RPMI8226 (cell line): ENCODE measurements at regions not wholly inside any gene's neighbourhood (a gene's known extent, or its start where the extent isn't known, plus 50 kb on each side); places are given as distances from the start of the nearest gene placed in this dataset.
"Not testable (repeated sequence)": the region's sequence is repeated elsewhere in the genome, so short reads cannot be mapped to it uniquely, and the experiment has no call there.

Experiments
- DNase-seq: peaks from one replicate; pipeline ENCODE4 v3.0.0-alpha.2; 2015

DNA sequence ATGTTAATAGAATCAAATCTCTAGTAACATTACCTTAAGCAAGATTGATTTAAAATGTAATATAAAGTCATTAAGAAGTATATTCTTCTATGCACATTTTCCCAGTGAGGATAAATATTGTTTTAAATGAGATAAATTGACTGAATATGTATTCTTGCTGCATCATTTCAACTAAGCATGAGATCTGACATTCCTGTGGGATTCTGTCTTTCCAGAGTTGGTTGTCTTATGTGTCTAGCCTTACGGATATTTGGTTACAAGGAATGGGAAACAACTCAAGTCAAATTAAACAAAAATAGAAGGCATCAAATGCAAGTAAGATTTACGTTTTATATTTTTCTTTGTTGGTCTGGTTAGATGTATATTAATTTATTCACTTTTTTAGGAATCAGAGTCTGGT lies 287.5 kb downstream of the PTGER3 start:
- no peak for DNase-seq

DNA sequence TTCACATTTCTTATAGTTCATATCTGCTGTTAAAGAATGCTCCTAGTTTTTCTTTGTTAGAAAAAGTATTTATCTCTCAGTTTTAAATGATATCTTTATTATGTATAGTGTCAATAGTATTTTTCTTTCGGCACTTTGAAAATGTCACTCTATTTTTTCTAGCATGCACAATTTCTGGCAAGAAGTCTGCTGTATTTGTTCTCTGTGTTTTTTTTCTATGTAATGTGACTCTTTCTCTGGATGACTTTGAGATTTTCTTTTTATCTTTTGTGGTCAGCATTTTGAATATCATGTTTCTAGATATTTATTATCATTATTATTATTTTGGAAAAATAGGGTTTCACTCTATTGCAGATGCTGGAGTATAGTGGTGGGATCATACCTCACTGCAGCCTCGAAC lies 285.2 kb downstream of the PTGER3 start:
- no peak for DNase-seq

DNA sequence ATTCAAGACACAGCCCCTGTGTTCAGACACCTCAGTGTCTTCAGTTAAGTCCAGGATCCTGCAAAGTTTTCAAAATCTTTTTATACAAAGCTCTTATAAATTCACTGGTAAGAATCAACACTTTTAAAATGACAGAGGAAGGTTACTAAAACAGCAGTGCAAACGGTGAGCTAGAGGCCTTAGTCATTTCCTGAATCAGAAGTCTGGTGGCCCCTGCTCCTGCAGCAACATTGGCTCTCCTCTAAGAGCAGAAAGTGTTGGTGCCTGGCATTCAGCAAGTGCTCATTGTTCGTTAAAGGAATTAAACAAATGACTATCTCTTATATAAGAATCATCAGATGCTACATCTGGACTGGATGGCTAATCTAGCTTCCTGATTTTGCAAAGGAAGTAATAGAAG lies 282.9 kb downstream of the PTGER3 start:
- DNase-seq: no peak

DNA sequence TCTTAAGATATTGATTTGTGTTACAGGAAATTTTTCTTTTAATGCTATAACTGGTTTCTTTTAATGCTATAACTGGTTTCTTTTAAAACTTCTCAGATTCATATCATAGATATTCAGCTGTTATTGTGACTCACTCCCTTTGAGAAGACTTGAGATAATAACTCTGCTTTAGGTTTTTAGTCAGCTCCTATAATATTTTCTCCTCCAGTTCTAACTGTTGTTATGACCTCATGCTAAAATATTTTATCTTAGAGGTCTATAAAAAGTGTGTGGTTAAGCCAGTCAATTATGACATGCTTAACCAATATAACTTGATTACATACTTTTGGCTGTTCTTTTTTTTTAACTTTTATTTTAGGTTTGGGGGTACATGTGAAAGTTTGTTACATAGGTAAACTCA lies 280.2 kb downstream of the PTGER3 start:
- no peak for DNase-seq

DNA sequence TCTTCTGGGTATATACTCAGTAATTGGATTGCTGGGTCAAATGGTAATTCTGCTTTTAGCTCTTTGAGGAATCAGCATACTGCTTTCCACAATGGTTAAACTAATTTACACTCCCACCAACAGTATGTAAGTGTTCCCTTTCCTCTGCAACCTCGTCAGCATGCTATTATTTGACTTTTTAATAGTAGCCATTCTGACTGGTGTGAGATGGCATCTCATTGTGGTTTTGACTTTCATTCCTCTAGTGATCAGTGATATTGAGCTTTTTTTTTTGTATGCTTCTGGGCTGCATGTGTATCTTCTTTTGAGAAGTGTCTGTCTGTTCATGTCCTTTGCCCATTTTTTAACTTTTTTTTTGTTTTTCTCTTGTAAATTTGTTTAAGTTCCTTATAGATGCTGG lies 279.4 kb downstream of the PTGER3 start:
- DNase-seq: no peak

DNA sequence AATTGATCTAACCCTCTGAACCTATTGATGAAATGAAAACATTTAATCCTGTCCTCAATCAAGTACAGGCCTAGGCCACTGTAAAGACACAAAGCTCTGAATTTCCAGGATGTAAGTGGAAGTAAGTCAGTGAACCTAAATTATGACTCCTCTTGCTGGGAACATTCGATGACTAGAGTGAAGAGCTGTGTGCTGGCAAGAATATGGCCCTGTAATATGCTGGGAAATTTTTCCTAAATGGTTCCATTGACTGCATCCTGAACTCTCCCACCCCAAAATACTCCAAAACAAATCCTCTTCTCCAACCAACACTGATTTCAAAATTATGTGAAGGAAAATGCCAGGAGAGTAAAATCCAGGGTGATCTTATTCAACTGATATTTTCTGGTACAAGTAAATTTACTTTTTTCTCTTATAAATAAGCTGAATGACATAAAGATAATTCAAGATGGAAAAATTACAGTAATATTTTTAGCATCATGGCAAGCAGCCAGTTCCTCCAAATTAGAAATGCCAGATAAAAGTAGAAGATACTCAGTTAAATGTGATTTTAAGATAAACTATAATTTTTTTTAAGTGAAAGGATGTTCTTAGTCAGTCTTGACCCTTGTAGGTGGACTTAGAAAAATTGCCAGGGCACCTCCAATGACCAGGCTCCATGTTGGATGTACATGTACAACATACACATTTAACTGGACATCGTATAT lies 269.4 kb downstream of the PTGER3 start:
- DNase-seq: no peak

DNA sequence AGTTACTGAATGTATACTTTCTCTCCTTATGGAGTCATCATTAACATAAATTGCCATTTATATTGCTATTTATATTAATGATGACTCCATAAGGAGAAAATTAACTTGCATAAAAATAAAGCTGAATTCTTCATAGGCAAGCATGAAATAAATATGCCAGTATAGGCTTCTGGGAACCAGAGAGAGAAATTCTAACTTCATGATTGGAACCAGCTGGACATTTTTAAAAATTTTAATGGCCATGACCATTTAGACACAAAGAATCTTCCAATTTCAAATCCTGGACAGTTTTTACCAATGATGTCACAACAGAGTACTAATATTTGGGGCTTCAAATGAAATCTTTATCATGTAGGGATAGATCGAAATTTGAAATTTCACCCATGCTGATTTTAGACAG lies 268.7 kb downstream of the PTGER3 start:
- DNase-seq: no peak

DNA sequence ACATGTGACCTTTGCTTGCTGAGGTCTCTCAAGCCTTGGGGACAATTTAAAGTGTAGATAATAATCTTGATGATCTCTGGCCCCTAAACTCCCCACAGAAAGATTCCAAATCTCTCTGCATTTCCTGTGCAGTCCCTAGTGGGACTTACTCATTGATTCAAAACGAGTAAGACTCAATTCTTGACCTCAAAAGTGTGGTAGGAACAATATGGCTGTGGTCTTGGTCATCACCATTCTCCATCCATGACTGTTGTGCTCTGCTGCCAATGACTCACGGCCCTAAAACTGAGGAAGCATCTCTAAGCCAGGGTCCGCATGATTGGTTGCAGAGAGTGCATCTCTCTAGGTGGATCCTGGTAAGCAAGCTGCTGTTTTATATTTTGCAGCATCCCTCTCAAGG lies 268.0 kb downstream of the PTGER3 start:
- no peak for DNase-seq

DNA sequence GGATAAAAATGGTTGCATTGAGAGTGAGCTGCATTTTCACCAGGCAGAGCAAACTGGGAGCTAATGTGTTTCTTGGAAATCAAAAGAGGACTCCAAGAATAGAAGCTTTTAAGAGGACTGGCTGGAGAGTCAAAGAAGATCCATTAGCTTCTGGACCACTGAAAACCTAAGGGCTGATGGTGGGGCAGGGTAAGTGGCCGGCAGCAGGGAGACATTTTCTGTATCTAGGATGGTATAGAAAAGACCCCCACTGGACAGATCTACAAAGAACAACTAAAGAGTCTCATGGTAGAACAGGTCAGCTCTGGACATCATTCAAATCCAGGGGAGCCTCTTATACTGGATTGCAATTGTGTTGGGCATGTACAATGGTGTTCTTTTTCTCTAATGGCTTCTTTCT lies 262.3 kb downstream of the PTGER3 start:
- DNase-seq: no peak

DNA sequence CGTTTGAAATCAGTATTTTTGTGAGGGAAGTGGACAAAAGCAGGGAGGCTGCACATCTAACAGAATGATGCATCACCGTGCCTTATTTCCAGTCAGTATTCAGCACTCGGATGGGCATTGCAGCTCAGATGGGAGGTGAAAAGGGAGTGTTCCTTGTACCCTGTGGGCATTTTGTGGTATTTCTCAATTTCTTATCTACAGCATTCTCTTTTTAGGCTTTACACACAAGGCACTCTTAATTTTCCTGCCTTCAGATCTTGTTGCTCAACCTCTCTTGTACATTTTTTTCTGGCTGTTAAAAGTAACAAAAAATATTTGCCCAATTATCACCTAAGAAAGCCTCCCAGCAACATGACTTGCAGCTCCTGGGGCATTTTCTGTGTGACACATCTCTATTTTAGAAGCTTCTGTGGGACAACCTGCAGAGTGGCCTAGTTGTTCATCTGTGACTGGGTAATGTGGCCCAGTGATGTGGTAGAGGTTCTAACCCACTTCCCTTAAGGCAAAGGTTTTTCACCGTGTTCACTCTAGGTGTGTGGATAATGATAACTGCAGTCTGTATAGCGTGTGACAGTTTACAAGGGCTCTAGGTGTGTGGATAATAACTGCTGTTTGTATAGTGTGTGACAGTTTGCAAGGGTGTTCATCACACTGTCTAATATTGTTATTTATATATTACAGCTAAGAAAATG lies 257.2 kb downstream of the PTGER3 start:
- DNase-seq: no peak

DNA sequence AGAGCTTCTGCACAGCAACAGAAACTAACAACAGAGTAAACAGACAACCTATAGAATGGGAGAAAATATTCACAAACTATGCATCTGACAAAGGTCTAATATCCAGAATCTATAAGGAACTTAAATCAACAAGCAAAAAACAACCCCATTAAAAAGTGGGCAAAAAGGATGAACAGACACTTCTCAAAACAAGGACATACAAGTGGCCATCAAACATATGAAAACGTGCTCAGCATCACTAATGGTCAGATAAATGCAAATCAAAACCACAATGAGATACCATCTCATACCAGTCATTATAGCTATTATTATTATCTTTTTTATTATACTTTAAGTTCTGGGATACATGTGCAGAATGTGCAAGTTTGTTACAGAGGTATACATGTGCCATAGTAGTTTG lies 252.6 kb downstream of the PTGER3 start:
- not testable (repeated sequence) for DNase-seq

DNA sequence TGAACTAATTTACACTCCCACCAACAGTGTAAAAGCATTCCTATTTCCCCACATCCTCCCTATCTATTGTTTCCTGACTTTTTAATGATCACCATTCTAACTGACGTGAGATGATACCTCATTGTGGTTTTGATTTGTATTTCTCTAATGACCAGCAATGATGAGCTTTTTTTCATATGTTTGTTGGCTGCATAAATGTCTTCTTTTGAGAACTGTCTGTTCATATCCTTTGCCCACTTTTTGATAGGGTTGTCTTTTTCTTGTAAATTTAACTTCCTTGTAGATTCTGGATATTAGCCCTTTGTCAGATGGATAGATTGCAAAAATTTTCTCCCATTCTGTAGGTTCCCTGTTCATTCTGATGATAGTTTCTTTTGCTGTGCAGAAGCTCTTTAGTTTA lies 251.3 kb downstream of the PTGER3 start:
- not testable (repeated sequence) for DNase-seq

DNA sequence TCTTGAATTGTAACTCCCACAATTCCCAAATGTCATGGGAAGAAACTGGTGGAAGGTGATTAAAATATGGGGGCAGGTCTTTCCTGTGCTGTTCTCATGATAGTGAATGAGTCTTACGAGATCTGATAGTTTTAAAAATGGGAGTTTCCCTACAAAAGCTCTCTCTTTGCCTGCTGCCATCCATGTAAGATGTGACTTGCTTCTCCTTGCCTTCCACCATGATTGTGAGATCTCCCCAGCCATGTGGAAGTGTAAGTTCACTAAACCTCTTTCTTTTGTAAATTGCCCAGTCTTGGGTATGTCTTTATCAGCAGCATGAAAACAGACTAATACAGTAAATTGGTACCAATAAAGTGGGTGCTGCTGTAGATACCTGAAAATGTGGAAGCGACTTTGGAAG lies 245.0 kb downstream of the PTGER3 start:
- not testable (repeated sequence) for DNase-seq

DNA sequence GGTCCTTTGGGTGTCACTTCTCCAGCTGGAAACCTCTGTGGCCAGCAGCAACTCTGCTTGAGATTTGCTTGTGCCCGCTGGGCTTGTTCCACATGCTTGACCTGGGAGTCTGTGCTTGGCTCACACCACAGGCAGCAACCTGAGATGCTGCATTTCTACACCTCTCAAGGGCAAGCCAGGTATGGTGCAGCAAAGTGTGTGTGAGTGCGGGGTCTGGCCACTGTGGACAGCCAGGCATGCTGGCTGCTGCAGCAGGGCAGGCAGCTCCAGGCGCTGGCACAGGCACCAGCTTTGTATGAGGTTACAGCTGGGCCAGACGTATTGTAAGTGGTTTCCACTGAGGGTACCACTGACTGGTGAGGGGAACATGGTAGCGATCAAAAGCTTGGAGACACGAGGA lies 242.0 kb downstream of the PTGER3 start:
- DNase-seq: no peak

DNA sequence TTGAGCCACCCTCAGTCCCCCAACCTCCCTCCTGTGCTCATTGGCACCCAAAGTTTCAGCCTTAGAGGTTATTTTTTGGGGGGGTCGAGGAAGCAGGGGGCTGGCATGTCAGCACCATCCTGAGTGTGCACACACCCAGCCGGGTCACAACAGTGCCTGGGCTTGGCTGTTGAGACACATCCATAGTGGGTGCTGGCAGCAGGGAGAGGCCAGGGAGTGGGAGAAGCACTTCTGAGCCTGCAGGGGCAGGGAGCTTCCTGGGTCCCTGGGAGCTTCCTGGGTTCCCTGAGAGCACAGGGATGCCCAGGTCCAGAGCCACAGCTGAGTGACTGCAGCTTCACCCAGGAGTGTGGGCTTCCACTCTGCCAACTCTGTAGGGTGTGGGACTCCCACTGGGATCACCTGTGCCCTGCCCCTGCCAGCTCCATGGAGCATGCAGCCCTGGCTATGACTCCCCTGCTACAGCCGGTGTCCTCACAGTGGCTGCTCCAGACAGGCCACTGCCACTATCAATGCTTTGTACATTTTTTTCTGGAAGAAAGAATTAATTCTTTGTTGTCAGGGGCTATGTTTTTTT lies 240.4 kb downstream of the PTGER3 start:
- DNase-seq: no peak

DNA sequence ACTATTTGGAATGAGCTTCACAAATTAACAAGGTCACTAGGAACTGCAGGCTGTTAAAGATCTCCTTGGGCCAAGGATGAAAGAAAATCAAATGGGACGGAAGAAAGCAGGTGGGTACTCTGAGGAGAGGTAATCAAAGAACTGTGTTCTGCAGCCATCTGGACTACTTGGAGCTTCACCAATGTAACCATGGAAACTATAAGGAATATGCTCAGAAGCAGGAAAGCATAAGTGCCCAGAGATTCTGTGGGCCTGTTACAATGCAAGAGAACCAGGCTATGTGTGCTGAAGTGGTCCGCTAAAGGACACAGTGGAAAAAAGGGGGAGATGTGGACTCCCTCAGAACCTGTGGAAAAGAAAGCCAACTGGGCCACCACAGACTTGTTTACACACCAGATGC lies 238.5 kb downstream of the PTGER3 start:
- DNase-seq: no peak

DNA sequence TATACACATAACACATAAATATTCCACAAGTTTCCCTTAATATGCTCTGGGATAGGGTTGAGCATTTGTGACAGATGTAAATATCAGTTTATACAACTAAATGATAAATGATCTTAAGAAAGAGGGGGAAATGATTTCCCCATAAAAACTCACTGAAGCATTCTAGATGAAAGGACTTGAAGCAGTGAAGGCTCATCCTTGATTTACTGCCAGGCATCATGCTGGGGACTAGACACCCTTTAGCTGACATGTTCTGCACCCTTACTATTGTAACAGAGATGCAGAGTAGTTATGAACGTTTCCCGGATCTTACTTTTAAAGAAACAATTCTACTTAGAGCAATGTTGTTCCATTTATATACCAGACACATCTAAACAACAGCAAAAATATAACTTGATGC lies 235.8 kb downstream of the PTGER3 start:
- DNase-seq: no peak

DNA sequence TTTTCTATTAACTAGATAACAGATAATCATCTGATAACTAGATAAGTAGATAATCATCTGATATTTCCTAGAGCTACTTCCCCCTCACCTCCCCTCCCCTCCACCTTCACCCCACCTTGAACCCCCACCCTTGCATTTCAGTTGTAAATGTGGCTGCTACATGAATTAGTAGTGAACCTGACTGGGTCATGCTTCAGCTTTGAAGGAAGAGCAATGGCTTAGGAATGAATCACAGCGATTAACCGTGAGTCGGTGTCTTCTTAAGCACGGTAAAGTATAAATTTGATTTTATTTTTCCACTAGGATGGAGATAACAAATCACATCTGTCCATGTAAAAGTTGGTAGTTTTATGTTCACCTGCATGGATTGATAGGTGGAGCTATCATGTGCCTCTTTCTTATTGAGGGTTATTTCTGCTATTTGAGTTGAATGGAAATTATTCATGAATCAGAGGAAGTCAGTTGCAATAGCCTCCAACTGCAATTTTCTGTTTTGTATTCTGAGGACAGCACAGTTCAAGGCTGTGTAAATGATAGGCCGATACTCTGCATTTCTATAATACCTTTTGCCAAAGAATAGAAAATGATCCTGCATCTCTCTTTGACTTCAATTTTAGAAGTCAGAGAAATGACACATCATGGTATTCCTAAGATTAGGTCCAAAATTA lies 235.0 kb downstream of the PTGER3 start:
- DNase-seq: no peak

DNA sequence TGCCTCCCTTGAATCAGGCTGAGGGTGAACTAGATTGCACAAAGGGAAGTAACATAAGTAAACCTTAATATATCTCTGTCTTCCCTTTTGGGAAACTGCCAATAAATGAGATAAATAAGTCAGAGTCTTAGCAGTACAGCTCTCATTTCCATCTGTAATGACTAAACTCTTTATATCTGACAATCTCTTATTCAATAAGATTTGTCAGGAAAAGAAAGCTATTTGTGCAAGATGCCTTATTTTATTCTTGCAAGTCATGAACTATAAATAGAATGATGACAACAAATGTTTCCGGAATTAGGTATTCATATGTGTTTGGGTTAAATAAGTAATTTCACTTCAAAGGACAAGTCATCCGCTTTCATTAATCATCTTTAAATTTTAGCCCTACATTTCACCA lies 229.2 kb downstream of the PTGER3 start:
- DNase-seq: no peak

DNA sequence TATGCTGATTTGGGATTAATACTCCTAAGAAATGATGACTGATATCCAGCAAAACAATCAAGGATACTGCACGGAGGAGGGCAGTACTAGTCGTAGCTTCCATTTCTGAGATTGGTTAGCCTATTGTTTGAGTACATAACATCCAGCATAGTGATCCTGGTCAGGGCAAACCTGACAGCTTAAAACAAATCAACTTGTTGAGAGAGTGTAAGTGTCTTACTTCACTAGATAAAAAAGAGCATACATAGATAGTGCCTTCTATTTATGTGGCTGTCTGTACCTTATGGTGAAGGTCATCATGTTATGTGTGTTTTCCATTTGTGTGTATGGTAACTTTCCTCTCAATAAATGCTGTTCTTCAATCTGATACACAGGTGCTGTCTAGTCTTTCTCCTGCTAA lies 228.4 kb downstream of the PTGER3 start:
- DNase-seq: no peak

DNA sequence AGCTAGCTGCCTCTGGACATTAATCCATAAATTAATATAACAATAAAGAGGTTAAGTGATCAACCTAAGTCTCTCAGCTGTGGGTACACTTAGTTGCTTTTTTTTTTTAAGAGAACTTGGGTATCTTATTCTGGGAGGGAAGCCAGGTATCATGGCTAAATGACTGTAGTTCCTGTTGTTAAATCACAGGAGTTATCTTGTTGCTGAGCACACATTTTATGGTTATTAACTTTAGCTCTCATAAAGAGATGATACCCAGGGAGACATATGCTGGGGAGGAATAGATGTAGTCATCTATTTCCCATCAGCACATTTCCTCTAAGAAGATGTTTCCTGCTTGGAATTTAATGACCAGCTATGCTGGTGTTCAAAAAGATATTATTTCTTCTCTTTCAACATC lies 227.8 kb downstream of the PTGER3 start:
- no peak for DNase-seq

DNA sequence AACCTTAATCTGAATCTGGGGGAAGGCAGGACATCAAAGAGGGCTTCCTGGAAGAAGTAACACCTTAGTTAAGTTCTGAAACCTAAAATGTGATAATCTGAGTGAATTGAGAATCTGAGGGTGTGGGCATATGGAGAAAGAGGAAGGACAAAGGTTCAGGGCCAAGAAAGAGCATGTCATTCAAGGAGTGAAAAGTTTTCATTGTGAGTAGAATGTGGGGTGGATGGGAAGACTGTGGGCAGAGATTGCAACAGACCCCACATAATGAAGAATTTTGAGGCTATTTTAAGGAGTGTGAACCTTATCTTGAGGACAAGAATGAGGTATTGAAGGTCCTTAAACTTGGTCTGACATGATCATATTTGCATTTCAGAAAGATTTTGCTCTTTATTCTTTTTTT lies 227.2 kb downstream of the PTGER3 start:
- no peak for DNase-seq

DNA sequence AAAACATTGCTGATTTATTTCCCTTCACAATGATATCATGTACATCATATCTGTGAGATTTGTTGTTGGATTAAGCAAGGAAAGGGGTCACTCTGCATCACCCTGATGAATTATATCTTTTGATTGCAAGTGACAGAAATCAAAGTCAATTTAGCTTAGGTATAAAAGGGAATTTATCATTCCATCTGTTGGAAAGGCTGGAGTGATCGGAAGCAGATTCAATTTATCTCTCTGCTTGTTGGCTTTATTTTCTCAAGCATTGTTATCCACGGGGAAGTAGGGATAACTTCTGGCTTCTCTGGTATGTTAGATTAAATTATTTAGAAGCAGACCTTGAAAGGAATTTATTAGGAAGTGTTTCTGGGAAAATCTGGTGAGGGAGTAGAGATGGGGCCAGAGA lies 226.6 kb downstream of the PTGER3 start:
- DNase-seq: no peak

DNA sequence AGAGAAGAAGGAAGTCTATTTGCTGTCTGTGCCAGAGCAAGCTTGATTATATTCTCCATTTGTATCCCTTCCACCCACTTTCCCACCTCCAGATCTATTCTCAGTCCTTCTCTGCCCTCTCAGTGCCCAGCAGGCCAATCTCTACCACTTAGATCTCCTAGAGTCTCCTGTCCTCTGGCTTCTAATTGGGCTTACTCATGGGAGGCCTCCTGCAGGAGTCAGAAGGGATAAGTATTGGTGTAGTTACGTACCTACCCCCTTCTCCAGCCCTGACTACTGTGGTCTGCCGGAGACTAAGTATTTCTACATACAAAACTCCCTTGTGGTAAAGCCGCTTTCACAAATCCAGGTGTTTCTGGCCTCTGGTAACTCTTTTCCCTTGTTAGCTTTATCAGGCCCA lies 221.2 kb downstream of the PTGER3 start:
- DNase-seq: no peak
